ENCODE measurements at regions not wholly inside any gene's neighbourhood (a gene's known extent, or its start where the extent isn't known, plus 50 kb on each side); places are given as distances from the start of the nearest gene placed in this dataset.

DNA sequence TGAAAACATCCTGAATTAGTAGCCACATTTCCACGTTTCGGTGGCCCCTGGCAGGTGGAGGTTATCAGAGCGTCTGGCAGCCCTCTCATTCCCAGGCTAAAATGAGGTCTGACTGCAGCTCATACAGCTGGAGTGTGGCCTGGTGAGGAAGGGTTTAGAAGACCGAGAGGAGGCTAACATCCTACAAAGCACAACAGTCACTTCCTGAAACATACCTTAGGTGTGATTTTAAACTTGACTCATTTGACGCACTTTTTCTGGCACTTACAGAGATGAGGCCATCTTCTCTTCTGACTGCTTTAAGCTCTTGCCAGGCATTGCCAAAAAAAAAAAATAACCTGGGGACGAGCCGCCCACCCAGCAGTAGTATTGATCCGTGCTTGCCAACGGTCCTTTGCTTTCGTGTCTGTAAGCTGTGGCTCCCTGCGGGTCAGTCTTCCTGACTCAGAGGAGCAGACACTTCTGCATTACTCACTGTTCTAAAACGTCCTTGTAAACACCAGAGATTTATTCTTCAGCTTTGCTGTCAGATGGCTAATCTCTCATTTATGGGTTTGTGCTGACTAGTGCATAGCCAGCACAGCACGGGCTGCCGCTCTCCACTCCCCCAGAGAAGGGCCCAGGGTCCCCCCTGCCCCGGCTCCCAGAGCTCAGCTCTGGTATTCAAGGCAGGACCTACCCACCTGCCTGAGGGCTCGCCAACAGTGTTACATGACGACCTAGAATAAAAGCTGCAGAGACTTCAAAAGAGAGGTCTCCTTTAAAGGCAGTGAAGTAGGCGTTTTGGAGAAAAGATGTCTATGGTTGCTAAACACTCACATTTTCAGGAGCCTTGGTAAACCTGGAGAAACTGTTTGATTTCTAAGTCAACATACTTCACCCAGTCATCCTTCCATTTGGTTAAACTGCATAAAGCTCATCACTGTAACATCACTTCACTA is 78.5 kb upstream of the FRMD1 start:
- Histone ChIP-seq H3K4me1 (ENCODE audit: control insufficient read depth in 2 of 2, insufficient read depth in 2 of 2, low read length in 2 of 2) (peaks cover 0 to 3% of the 10 kb centered on the region in 2 donors), H3K36me3 (ENCODE audit: control insufficient read depth in 2 of 2, insufficient read depth in 2 of 2, low read length in 1 of 2) (no peaks in the 10 kb centered on the region), H3K4me3 (ENCODE audit: low read length in 2 of 2) (no peak overlapping the region), H3K27ac (ENCODE audit: low read depth in 1 of 2, low read length in 1 of 2) (no peak overlapping the region), H3K27me3 (ENCODE audit: control insufficient read depth in 2 of 2, insufficient read depth in 1 of 2, low read length in 1 of 2) (peaks cover 0 to 4% of the 10 kb centered on the region in 2 donors), H3K9me3 (ENCODE audit: control insufficient read depth in 2 of 2, insufficient read depth in 1 of 2, low read length in 1 of 2) (no peaks in the 10 kb centered on the region)
- 40% methylated on average over 18 of the region's 18 CpGs for WGBS
- no peak for DNase-seq (ENCODE audit: low read depth in 6 of 9, low spot score in 9 of 9)

DNA sequence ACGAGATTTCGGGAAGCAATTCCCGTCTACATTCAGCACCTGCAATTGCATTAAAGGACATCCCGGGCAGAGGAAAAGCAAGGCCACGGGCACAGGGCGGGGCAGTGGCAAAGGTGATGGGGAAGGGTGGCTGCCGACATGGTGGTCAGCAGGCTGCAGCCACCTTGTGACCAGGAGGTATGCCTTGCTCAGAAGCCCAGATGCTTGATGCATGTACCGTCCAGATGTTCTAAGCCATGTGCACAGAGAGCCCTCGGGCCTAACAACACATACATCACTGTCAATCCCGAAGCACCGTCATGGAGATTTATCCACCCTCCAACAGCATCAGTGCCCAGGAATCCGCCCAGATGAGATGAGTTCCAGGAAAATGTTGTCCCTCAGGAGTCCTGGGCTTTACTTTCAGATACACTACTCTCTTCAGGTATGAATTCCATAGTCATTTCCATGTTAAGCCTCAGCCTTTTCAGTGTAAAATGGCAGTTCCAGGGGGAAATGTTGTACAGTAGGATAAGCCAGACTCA is 77.8 kb upstream of the FRMD1 start:
- no peak overlapping the region for H3K27ac ChIP-seq (ENCODE audit: low read depth in 1 of 2, low read length in 1 of 2)
- DNase-seq (ENCODE audit: low read depth in 6 of 9, low spot score in 9 of 9) = no peak
- WGBS = 92% methylated on average over 12 of the region's 12 CpGs

GRCh38 chr6:168155821-168156741 is 77.1 kb upstream of the FRMD1 start:
- Histone ChIP-seq H3K36me3 (ENCODE audit: control insufficient read depth in 2 of 2, insufficient read depth in 2 of 2, low read length in 1 of 2) (no peaks in the 10 kb centered on the region), H3K4me3 (ENCODE audit: low read length in 2 of 2) (no peak overlapping the region), H3K27me3 (ENCODE audit: control insufficient read depth in 2 of 2, insufficient read depth in 1 of 2, low read length in 1 of 2) (peaks cover 0 to 4% of the 10 kb centered on the region in 2 donors), H3K9me3 (ENCODE audit: control insufficient read depth in 2 of 2, insufficient read depth in 1 of 2, low read length in 1 of 2) (no peaks in the 10 kb centered on the region), H3K27ac (ENCODE audit: low read depth in 1 of 2, low read length in 1 of 2) (no peak overlapping the region), H3K4me1 (ENCODE audit: control insufficient read depth in 2 of 2, insufficient read depth in 2 of 2, low read length in 2 of 2) (peaks cover 0 to 3% of the 10 kb centered on the region in 2 donors)
- no peak for DNase-seq (ENCODE audit: low read depth in 6 of 9, low spot score in 9 of 9)
- WGBS = 92% methylated on average over 24 of the region's 24 CpGs

More for the DNA sequence above, 77.8 kb upstream of the FRMD1 start:
- Histone ChIP-seq H3K36me3 (ENCODE audit: control insufficient read depth in 2 of 2, insufficient read depth in 2 of 2, low read length in 1 of 2) (no peaks in the 10 kb centered on the region), H3K4me3 (ENCODE audit: low read length in 2 of 2) (no peak overlapping the region), H3K27me3 (ENCODE audit: control insufficient read depth in 2 of 2, insufficient read depth in 1 of 2, low read length in 1 of 2) (peaks cover 0 to 4% of the 10 kb centered on the region in 2 donors), H3K9me3 (ENCODE audit: control insufficient read depth in 2 of 2, insufficient read depth in 1 of 2, low read length in 1 of 2) (no peaks in the 10 kb centered on the region), H3K4me1 (ENCODE audit: control insufficient read depth in 2 of 2, insufficient read depth in 2 of 2, low read length in 2 of 2) (peaks cover 0 to 3% of the 10 kb centered on the region in 2 donors)

DNA sequence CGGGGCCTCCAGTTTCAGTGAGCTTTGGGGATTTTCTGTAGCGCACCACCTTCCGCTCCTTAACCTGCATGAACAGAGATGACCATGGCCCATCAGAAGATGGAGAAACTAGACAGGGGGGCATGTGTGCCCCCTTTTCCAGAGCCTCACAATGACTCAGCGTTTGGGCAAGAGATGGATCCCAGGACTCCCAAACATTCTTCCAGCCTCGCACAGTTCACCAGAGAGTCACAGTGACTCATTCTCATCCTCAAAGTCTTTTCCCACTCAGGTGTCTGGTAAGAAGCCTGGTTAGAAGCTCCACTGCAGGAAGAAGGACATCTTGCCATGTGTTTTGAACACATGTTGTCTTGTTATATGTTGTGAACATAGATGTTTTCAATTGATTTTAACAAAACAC is 76.2 kb upstream of the FRMD1 start:
- Histone ChIP-seq H3K9me3 (ENCODE audit: control insufficient read depth in 2 of 2, insufficient read depth in 1 of 2, low read length in 1 of 2) (no peaks in the 10 kb centered on the region), H3K4me3 (ENCODE audit: low read length in 2 of 2) (no peak overlapping the region), H3K36me3 (ENCODE audit: control insufficient read depth in 2 of 2, insufficient read depth in 2 of 2, low read length in 1 of 2) (no peaks in the 10 kb centered on the region), H3K27ac (ENCODE audit: low read depth in 1 of 2, low read length in 1 of 2) (no peak overlapping the region), H3K27me3 (ENCODE audit: control insufficient read depth in 2 of 2, insufficient read depth in 1 of 2, low read length in 1 of 2) (peaks cover 0 to 6% of the 10 kb centered on the region in 2 donors), H3K4me1 (ENCODE audit: control insufficient read depth in 2 of 2, insufficient read depth in 2 of 2, low read length in 2 of 2) (peaks cover 0 to 3% of the 10 kb centered on the region in 2 donors)
- DNase-seq (ENCODE audit: low read depth in 6 of 9, low spot score in 9 of 9) = no peak
- WGBS = 96% methylated on average over 5 of the region's 5 CpGs

DNA sequence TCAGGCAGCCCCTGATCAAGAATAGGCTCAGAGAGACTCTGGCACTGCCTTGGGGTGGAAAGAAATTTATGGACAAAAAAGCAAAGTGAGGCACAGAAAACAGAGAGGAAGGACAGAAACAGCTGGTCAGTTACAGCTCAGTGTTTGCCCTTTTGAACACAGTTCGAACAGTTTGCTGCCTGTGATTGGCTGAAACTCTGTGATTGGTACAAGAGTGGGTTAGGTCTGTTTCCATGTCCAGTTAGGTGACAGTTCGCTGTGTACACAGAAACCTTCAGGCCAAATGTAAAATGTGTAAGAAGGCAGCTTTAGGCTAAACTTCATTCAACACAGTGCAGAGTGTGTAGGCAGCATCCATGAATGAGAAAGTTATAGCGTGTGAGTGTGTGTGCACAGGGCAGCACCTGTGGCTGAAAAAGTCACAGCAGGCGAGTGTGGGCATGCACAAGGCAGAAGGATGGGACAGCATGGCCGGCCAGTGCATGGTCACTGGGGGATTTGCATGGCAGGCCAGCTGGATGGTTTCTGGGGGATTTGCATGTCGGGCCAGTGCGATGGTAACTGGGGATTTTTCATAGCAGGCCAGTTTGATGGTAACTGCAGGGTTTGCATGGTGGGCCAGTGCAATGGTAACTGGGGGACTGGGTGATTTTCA is 75.4 kb upstream of the FRMD1 start:
- H3K36me3 ChIP-seq (ENCODE audit: control insufficient read depth in 2 of 2, insufficient read depth in 2 of 2, low read length in 1 of 2) = no peaks in the 10 kb centered on the region
- WGBS = 90% methylated on average over 7 of the region's 7 CpGs
- DNase-seq (ENCODE audit: low read depth in 6 of 9, low spot score in 9 of 9) = no peak

GRCh38 chr6:168153553-168153952 is 74.5 kb upstream of the FRMD1 start:
- no peak overlapping the region for H3K4me3 ChIP-seq (ENCODE audit: low read length in 2 of 2)
- peaks cover 0 to 3% of the 10 kb centered on the region in 2 donors for H3K4me1 ChIP-seq (ENCODE audit: control insufficient read depth in 2 of 2, insufficient read depth in 2 of 2, low read length in 2 of 2)
- H3K27me3 ChIP-seq (ENCODE audit: control insufficient read depth in 2 of 2, insufficient read depth in 1 of 2, low read length in 1 of 2) = peaks cover 0 to 6% of the 10 kb centered on the region in 2 donors
- 93% methylated on average over 11 of the region's 11 CpGs for WGBS
- H3K27ac ChIP-seq (ENCODE audit: low read depth in 1 of 2, low read length in 1 of 2) = no peak overlapping the region
- H3K9me3 ChIP-seq (ENCODE audit: control insufficient read depth in 2 of 2, insufficient read depth in 1 of 2, low read length in 1 of 2) = no peaks in the 10 kb centered on the region
- no peak for DNase-seq (ENCODE audit: low read depth in 6 of 9, low spot score in 9 of 9)
- no peaks in the 10 kb centered on the region for H3K36me3 ChIP-seq (ENCODE audit: control insufficient read depth in 2 of 2, insufficient read depth in 2 of 2, low read length in 1 of 2)

More for the DNA sequence above, 75.4 kb upstream of the FRMD1 start:
- no peak overlapping the region for H3K4me3 ChIP-seq (ENCODE audit: low read length in 2 of 2)
- peaks cover 0 to 3% of the 10 kb centered on the region in 2 donors for H3K4me1 ChIP-seq (ENCODE audit: control insufficient read depth in 2 of 2, insufficient read depth in 2 of 2, low read length in 2 of 2)
- H3K27ac ChIP-seq (ENCODE audit: low read depth in 1 of 2, low read length in 1 of 2) = no peak overlapping the region
- no peaks in the 10 kb centered on the region for H3K9me3 ChIP-seq (ENCODE audit: control insufficient read depth in 2 of 2, insufficient read depth in 1 of 2, low read length in 1 of 2)
- peaks cover 0 to 6% of the 10 kb centered on the region in 2 donors for H3K27me3 ChIP-seq (ENCODE audit: control insufficient read depth in 2 of 2, insufficient read depth in 1 of 2, low read length in 1 of 2)

DNA sequence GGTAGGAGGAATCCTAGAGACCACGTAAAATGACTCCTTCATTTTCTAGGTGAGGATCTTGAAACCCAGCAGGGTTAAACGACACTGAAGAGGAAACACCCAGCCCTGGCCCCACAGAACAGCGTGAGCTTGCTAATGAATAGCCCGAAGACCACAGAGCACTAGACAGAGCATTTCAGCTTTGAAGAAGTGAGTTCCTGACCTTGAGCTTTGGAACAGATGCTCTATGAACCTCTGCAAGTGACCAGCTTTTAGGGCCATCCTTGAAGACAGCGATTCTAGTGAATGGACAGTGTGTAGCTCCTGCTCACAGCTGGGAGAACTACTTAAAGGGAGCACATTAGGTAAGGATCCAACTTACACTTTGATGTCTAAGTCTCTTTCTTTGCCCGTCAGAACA is 74.0 kb upstream of the FRMD1 start:
- 52% methylated on average over 6 of the region's 6 CpGs for WGBS
- no peaks in the 10 kb centered on the region for H3K36me3 ChIP-seq (ENCODE audit: control insufficient read depth in 2 of 2, insufficient read depth in 2 of 2, low read length in 1 of 2)
- H3K4me1 ChIP-seq (ENCODE audit: control insufficient read depth in 2 of 2, insufficient read depth in 2 of 2, low read length in 2 of 2) = peaks cover 0 to 3% of the 10 kb centered on the region in 2 donors
- DNase-seq (ENCODE audit: low read depth in 6 of 9, low spot score in 9 of 9) = no peak
- H3K4me3 ChIP-seq (ENCODE audit: low read length in 2 of 2) = no peak overlapping the region
- no peak overlapping the region for H3K27ac ChIP-seq (ENCODE audit: low read depth in 1 of 2, low read length in 1 of 2)
- H3K27me3 ChIP-seq (ENCODE audit: control insufficient read depth in 2 of 2, insufficient read depth in 1 of 2, low read length in 1 of 2) = peaks cover 0 to 6% of the 10 kb centered on the region in 2 donors
- no peaks in the 10 kb centered on the region for H3K9me3 ChIP-seq (ENCODE audit: control insufficient read depth in 2 of 2, insufficient read depth in 1 of 2, low read length in 1 of 2)

DNA sequence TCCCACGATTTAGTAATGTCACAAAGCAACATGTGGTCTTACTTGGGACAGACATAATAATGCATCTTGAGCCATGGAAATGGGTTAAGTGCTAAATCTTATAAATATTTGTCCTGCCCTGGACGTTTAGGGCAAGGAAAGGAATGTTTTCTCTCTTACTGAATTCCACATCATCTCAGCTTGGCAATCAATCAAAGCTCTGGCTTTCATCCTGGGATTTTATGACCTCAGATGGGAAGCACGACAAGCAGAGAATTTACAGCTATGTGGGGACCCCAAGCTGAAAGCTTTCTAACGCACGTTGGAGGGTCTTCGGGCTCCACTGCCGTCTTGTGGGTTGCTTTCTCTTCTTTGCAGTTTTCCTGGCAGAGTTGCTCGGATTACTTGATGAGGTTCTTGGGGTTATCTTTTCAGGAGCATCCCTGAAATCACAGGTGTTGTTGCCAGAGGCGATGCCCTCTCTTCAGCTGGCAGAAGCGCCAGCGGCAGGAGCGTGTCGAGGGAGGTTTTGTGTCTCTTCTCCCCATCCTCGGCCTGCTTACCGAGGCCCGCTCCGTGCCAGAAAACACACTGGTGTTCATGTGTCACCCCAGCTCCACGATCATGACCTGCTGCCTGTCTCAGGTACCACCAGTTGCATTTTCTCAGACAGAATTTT is 73.4 kb upstream of the FRMD1 start:
- H3K27me3 ChIP-seq (ENCODE audit: control insufficient read depth in 2 of 2, insufficient read depth in 1 of 2, low read length in 1 of 2) = peaks cover 0 to 2% of the 10 kb centered on the region in 2 donors
- WGBS = 87% methylated on average over 18 of the region's 18 CpGs
- no peaks in the 10 kb centered on the region for H3K9me3 ChIP-seq (ENCODE audit: control insufficient read depth in 2 of 2, insufficient read depth in 1 of 2, low read length in 1 of 2)
- H3K4me3 ChIP-seq (ENCODE audit: low read length in 2 of 2) = no peak overlapping the region
- peaks cover 0 to 3% of the 10 kb centered on the region in 2 donors for H3K4me1 ChIP-seq (ENCODE audit: control insufficient read depth in 2 of 2, insufficient read depth in 2 of 2, low read length in 2 of 2)
- no peaks in the 10 kb centered on the region for H3K36me3 ChIP-seq (ENCODE audit: control insufficient read depth in 2 of 2, insufficient read depth in 2 of 2, low read length in 1 of 2)
- DNase-seq (ENCODE audit: low read depth in 6 of 9, low spot score in 9 of 9) = no peak
- H3K27ac ChIP-seq (ENCODE audit: low read depth in 1 of 2, low read length in 1 of 2) = no peak overlapping the region
